ENCODE measurements at regions not wholly inside any gene's neighbourhood (a gene's known extent, or its start where the extent isn't known, plus 50 kb on each side); places are given as distances from the start of the nearest gene placed in this dataset.

- H2AK5ac ChIP-seq (ENCODE audit: low read depth, low read length), result no peak overlapping the region
- no peak overlapping the region for H2BK20ac ChIP-seq (ENCODE audit: low read length)
- no peak overlapping the region for H2BK5ac ChIP-seq (ENCODE audit: low read depth, low read length)
- POLR2A ChIA-PET (ENCODE audit: partially characterized antibody), result no interaction called here
- no peak overlapping the region for H3K4me2 ChIP-seq (ENCODE audit: insufficient read depth in 1 of 2, low read depth in 2 of 2, low read length in 2 of 2)
- H3K56ac ChIP-seq (replicated peaks; ENCODE audit: insufficient read length, low read depth, low read length), result no peak overlapping the region
- no peak overlapping the region for H3K18ac ChIP-seq (ENCODE audit: extremely low read depth, low read length)
- no peak overlapping the region for H3K27ac ChIP-seq (ENCODE audit: low read depth, low read length)
- H4K8ac ChIP-seq (ENCODE audit: extremely low read depth, insufficient read depth, low read length), result no peak overlapping the region
- H4K91ac ChIP-seq (replicated peaks; ENCODE audit: insufficient read length, low read length), result no peak overlapping the region
- H3K27me3 ChIP-seq (replicated peaks in 1 of 4; ENCODE audit: control insufficient read depth in 3 of 4, extremely low read depth in 1 of 4, insufficient read depth in 3 of 4, low read length in 3 of 4), result no peaks in the 10 kb centered on the region
- 87% methylated on average over 3 of the region's 3 CpGs; no CpG with 5 or more reads in 1 of the 2 experiments for WGBS, 2 experiments (ENCODE audit: extremely low coverage in 1 of 2, insufficient coverage in 1 of 2, insufficient read length in 1 of 2, insufficient replicate concordance in 2 of 2, low coverage in 1 of 2, low lambda C conversion rate in 2 of 2, missing lambda C conversion rate in 1 of 2)
- H3K9ac ChIP-seq (replicated peaks in 1 of 4; ENCODE audit: extremely low read depth in 1 of 4, low read depth in 3 of 4, low read length in 3 of 4), result no peak overlapping the region
- TF ChIP-seq EGR1 (IDR thresholded peaks at IDR 0.05; ENCODE audit: borderline replicate concordance, low read depth, low read length) (no peak), KDM1A (IDR thresholded peaks at IDR 0.05; ENCODE audit: borderline replicate concordance, low read length) (no peak), BCL11A (IDR thresholded peaks at IDR 0.05; ENCODE audit: low read depth in 2 of 2, low read length in 2 of 2) (no peak), SIN3A (conservative IDR thresholded peaks at IDR 0.05 in 1 of 2, IDR thresholded peaks at IDR 0.05 in 1 of 2; ENCODE audit: low read depth in 1 of 2, low read length in 2 of 2) (no peak), ATF2 (IDR thresholded peaks at IDR 0.05; ENCODE audit: low read length) (no peak)
- FAIRE-seq, result no peak
- no peak overlapping the region for H3K23ac ChIP-seq (ENCODE audit: insufficient read length)
- H4K5ac ChIP-seq (ENCODE audit: insufficient read length, low read depth, low read length), result peak overlapping the region; percentile 43
- H3K79me2 ChIP-seq (ENCODE audit: control insufficient read depth in 1 of 2, insufficient read depth in 2 of 2, low read length in 2 of 2), result no peaks in the 10 kb centered on the region
- H2BK15ac ChIP-seq (ENCODE audit: low read length), result no peak overlapping the region
- H3K9me3 ChIP-seq (ENCODE audit: insufficient read depth in 2 of 2, low read depth in 1 of 2, low read length in 1 of 2), result 0 out of 4 replicates have a peak, but pooled peaks cover 0 to 4% of the 10 kb centered on the region in 2 experiments
- no peak for DNase-seq (ENCODE audit: low read depth in 1 of 2, low spot score in 2 of 2)
- no peaks in the 10 kb centered on the region; a peak in 1 of 7 replicates for H3K4me1 ChIP-seq (replicated peaks in 1 of 4; ENCODE audit: control insufficient read depth in 3 of 4, insufficient read depth in 4 of 4, low read length in 3 of 4)
- H3K4ac ChIP-seq (replicated peaks; ENCODE audit: insufficient read length, low read depth, low read length), result no peak overlapping the region
- H3K4me3 ChIP-seq (ENCODE audit: extremely low read depth in 1 of 4, insufficient read depth in 2 of 4, low read depth in 3 of 4, low read length in 4 of 4), result no peak overlapping the region
- H3K23me2 ChIP-seq (ENCODE audit: low read depth, low read length), result no peaks in the 10 kb centered on the region
- no peak overlapping the region for H2BK120ac ChIP-seq (replicated peaks; ENCODE audit: low read depth, low read length)
- H3K79me1 ChIP-seq (ENCODE audit: low read depth, low read length), result no peaks in the 10 kb centered on the region
- CTCF ChIA-PET (ENCODE audit: partially characterized antibody), result interaction anchor here (1.8 kb wide), 1 partner anchor 52 kb away, joined by 5 read pairs; no protein-coding TSS in a partner anchor
- H3K36me3 ChIP-seq (ENCODE audit: control insufficient read depth in 2 of 4, insufficient read depth in 4 of 4, low read length in 3 of 4), result no peaks in the 10 kb centered on the region
- H4K20me1 ChIP-seq (replicated peaks in 1 of 2; ENCODE audit: control insufficient read depth in 1 of 2, insufficient read depth in 2 of 2, low read length in 2 of 2), result peaks cover 0 to 2% of the 10 kb centered on the region in 2 experiments
- H3K14ac ChIP-seq (ENCODE audit: insufficient read length), result no peak overlapping the region
- no peak overlapping the region for H2AFZ ChIP-seq (ENCODE audit: low read length)
- no peak overlapping the region for H2BK12ac ChIP-seq (ENCODE audit: low read depth, low read length)
Measured at GRCh38 chr3:25074149-25074548, 353.9 kb upstream of the RARB start.

Data from H1 (cell line).